ENCODE measurements at regions not wholly inside any gene's neighbourhood (a gene's known extent, or its start where the extent isn't known, plus 50 kb on each side); places are given as distances from the start of the nearest gene placed in this dataset.

DNA sequence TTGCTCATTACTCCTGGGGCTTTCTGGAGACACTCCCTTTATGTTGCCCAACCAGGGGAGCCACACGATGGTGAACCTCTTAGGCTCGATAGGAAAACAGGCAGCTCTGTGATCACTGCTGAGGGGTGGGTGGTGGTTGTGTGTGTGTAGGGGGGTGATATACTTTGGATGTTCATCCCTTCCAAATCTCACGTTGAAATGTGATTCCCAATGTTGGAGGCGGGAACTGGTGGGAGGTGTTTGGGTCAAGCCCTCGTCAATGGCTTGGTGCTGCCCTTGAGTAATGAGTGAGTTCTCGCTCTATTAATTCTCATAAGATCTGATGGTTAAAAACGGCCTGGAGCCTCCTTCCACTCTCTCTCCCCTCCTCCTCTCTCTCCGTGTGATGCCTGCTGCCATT is 204.0 kb upstream of the B3GAT1 start:
- TF ChIP-seq CTCF (IDR thresholded peaks at IDR 0.05) (no peak), POLR2A (IDR thresholded peaks at IDR 0.05) (no peak)

All from heart left ventricle (tissue), 13 donors.